K562 (cell line): ENCODE measurements at regions not wholly inside any gene's neighbourhood (a gene's known extent, or its start where the extent isn't known, plus 50 kb on each side); places are given as distances from the start of the nearest gene placed in this dataset.
A peak's percentile ranks its signal among the peaks of the same experiment; 100 is the strongest.

Source experiments
- CCNT2 ChIP-seq: IDR thresholded peaks from 2 replicates; pipeline ENCODE4 v1.6.1; 2011; ENCODE audit warnings: borderline replicate concordance, low read depth, mild to moderate bottlenecking, moderate library complexity, mixed read lengths, low read length; ENCODE audit not compliant: insufficient read length; ENCODE audit errors: extremely low read depth
- FOXO4 ChIP-seq: fragments of 450-650 bp; formaldehyde crosslinking; IDR thresholded peaks from 2 replicates; pipeline ENCODE4 v1.4.0; 2020; ENCODE audit warnings: mild to moderate bottlenecking, moderate library complexity
- JUND ChIP-seq, 2 experiments: IDR thresholded peaks; 2 replicates in 1 of 2; 3 replicates in 1 of 2; pipeline ENCODE4 v1.6.1; 2011; ENCODE audit warnings: borderline replicate concordance in 2 of 2, low read depth in 2 of 2, low read length in 2 of 2, improper control_type of control experiment in 1 of 2, missing biosample characterization in 1 of 2, missing genetic modification characterization in 1 of 2, missing genetic modification reagents in 1 of 2
- KLF13 ChIP-seq: fragments of 450-650 bp; IDR thresholded peaks from 2 replicates; pipeline ENCODE4 v1.6.1; 2016; ENCODE audit warnings: missing genetic modification characterization, low read depth, mild to moderate bottlenecking, missing compliant biosample characterization, moderate library complexity, borderline replicate concordance
- MAZ ChIP-seq, 2 experiments: fragments of 450-650 bp in 1 of 2; sonication (generic) in 1 of 2; formaldehyde crosslinking; IDR thresholded peaks in 1 of 2; conservative IDR thresholded peaks in 1 of 2; 2 replicates each; pipeline versions ENCODE4 v1.4.0 to v1.5.0; 2020; ENCODE audit warnings: mild to moderate bottlenecking in 1 of 2, missing genetic modification reagents in 1 of 2
- NFXL1 ChIP-seq: fragments of 450-650 bp; formaldehyde crosslinking; IDR thresholded peaks from 2 replicates; pipeline ENCODE4 v1.4.0; 2021; ENCODE audit warnings: mild to moderate bottlenecking
- SAP30 ChIP-seq: fragments of 200-600 bp; sonication (generic); IDR thresholded peaks from 2 replicates; pipeline ENCODE4 v1.6.1; 2012; ENCODE audit warnings: borderline replicate concordance, low read depth, mild to moderate bottlenecking, moderate library complexity, low read length, control low read depth, inconsistent platforms; ENCODE audit not compliant: insufficient read depth, poor library complexity, severe bottlenecking
- SMC3 ChIP-seq: conservative IDR thresholded peaks from 2 replicates; pipeline ENCODE4 v1.6.1; 2011; ENCODE audit warnings: low read depth, low read length, improper control_type of control experiment; ENCODE audit not compliant: insufficient read depth
- TCF7 ChIP-seq: sonication (generic); IDR thresholded peaks from 2 replicates; pipeline ENCODE4 v1.6.1; 2016; ENCODE audit warnings: antibody characterized with exemption, borderline replicate concordance
- ZC3H4 ChIP-seq: sonication (generic); formaldehyde crosslinking; IDR thresholded peaks from 2 replicates; pipeline ENCODE4 v1.9.0; 2021; ENCODE audit warnings: missing genetic modification reagents, borderline replicate concordance
- TF ChIP-seq, protein P1 (sequence below), 3 experiments: IDR thresholded peaks in 2 of 3; conservative IDR thresholded peaks in 1 of 3; 2 replicates each; pipeline ENCODE4 v1.5.1; 2011 to 2012; ENCODE audit warnings: low read length in 3 of 3, mild to moderate bottlenecking in 3 of 3, control low read depth in 2 of 3, improper control_type of control experiment in 1 of 3, inconsistent platforms in 1 of 3, low read depth in 1 of 3, mixed read lengths in 1 of 3, moderate library complexity in 1 of 3; ENCODE audit not compliant: insufficient read depth in 2 of 3
- TF ChIP-seq, protein P2 (sequence below), 2 experiments: IDR thresholded peaks; 2 replicates each; pipeline ENCODE4 v1.6.1; 2011; ENCODE audit warnings: borderline replicate concordance in 1 of 2, control low read depth in 1 of 2, low read depth in 1 of 2, low read length in 1 of 2, mild to moderate bottlenecking in 1 of 2, mixed read lengths in 1 of 2, moderate library complexity in 1 of 2; ENCODE audit not compliant: insufficient read depth in 1 of 2, insufficient read length in 1 of 2, poor library complexity in 1 of 2, severe bottlenecking in 1 of 2; ENCODE audit errors: extremely low read depth in 1 of 2
- TF ChIP-seq, protein P3 (sequence below): sonication (generic); formaldehyde crosslinking; IDR thresholded peaks from 2 replicates; pipeline ENCODE4 v1.8.0; 2023; ENCODE audit warnings: missing genetic modification reagents, mild to moderate bottlenecking, borderline replicate concordance

DNA sequence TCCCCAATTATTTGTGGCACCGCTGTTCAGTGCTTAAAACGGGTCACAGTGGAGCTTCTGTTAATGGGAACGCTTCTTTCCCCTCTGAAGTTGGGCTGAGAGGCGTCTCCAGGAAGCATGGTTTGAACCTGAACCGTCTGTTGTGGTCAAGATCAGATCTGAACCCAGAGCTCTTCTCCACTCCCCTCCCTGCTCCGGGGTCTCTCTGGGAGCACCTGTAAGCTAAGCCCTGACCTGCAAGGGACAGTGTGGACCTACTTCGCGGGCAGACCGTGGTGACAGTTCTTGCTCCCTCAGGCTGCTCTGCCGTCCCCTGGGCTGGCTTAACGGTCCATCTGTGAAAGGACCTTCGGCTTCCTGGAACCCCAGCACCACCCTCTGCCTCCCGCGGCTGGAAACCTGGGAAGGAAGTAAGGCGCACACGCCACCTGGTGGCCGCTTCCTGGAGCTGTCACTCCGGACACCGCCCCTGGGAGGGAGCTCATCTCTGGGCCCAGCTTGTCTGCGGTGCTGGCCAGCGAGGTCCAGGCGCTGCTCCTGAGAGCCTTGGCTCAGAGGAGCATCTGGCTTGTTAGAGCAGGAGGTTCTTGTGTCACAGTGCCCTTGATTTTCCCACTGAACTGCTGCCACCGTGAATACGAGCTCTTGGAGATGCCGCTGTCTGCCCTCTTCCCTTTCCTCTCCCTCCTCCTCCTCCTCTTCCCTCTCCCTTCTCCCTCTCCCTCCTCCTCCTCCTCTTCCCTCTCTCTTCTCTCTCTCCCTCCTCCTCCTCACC, 518.5 kb upstream of the EEF2KMT start (continued):
- 0 out of 2 replicates have a peak, but pooled peaks have one; percentile 12 for TF ChIP-seq JUND (IDR thresholded peaks at IDR 0.05; ENCODE audit: borderline replicate concordance, low read depth, low read length)
- TF ChIP-seq JUND (tag; IDR thresholded peaks at IDR 0.05; ENCODE audit: borderline replicate concordance, low read depth, low read length): no peak; the same call in 2 of the 3 replicates
- peak in 1 of 2 experiments; percentile 58; a peak in 1 of 4 replicates for TF ChIP-seq MAZ (CRISPR knock-in tag; conservative IDR thresholded peaks at IDR 0.05 in 1 of 2, IDR thresholded peaks at IDR 0.05 in 1 of 2)
- no peak for TF ChIP-seq NFXL1 (CRISPR knock-in tag)
- TF ChIP-seq, protein P1, sequence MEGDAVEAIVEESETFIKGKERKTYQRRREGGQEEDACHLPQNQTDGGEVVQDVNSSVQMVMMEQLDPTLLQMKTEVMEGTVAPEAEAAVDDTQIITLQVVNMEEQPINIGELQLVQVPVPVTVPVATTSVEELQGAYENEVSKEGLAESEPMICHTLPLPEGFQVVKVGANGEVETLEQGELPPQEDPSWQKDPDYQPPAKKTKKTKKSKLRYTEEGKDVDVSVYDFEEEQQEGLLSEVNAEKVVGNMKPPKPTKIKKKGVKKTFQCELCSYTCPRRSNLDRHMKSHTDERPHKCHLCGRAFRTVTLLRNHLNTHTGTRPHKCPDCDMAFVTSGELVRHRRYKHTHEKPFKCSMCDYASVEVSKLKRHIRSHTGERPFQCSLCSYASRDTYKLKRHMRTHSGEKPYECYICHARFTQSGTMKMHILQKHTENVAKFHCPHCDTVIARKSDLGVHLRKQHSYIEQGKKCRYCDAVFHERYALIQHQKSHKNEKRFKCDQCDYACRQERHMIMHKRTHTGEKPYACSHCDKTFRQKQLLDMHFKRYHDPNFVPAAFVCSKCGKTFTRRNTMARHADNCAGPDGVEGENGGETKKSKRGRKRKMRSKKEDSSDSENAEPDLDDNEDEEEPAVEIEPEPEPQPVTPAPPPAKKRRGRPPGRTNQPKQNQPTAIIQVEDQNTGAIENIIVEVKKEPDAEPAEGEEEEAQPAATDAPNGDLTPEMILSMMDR (IDR thresholded peaks at IDR 0.05 in 2 of 3, conservative IDR thresholded peaks at IDR 0.05 in 1 of 3; ENCODE audit: insufficient read depth in 2 of 3, low read depth in 1 of 3, low read length in 3 of 3): peak; percentile 86 to 92 (median 87)
- peak; percentile 75 for TF ChIP-seq SMC3
- no peak for TF ChIP-seq TCF7
- TF ChIP-seq, protein P2, sequence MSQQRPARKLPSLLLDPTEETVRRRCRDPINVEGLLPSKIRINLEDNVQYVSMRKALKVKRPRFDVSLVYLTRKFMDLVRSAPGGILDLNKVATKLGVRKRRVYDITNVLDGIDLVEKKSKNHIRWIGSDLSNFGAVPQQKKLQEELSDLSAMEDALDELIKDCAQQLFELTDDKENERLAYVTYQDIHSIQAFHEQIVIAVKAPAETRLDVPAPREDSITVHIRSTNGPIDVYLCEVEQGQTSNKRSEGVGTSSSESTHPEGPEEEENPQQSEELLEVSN (IDR thresholded peaks at IDR 0.05; ENCODE audit: borderline replicate concordance in 1 of 2, extremely low read depth in 1 of 2, insufficient read depth in 1 of 2, insufficient read length in 1 of 2, low read depth in 1 of 2, low read length in 1 of 2, poor library complexity in 1 of 2, severe bottlenecking in 1 of 2): peak in 1 of 2 experiments; percentile 30
- no peak for TF ChIP-seq KLF13 (tag)
- TF ChIP-seq ZC3H4: no peak
- no peak for TF ChIP-seq FOXO4 (CRISPR knock-in tag)
- TF ChIP-seq, protein P3, sequence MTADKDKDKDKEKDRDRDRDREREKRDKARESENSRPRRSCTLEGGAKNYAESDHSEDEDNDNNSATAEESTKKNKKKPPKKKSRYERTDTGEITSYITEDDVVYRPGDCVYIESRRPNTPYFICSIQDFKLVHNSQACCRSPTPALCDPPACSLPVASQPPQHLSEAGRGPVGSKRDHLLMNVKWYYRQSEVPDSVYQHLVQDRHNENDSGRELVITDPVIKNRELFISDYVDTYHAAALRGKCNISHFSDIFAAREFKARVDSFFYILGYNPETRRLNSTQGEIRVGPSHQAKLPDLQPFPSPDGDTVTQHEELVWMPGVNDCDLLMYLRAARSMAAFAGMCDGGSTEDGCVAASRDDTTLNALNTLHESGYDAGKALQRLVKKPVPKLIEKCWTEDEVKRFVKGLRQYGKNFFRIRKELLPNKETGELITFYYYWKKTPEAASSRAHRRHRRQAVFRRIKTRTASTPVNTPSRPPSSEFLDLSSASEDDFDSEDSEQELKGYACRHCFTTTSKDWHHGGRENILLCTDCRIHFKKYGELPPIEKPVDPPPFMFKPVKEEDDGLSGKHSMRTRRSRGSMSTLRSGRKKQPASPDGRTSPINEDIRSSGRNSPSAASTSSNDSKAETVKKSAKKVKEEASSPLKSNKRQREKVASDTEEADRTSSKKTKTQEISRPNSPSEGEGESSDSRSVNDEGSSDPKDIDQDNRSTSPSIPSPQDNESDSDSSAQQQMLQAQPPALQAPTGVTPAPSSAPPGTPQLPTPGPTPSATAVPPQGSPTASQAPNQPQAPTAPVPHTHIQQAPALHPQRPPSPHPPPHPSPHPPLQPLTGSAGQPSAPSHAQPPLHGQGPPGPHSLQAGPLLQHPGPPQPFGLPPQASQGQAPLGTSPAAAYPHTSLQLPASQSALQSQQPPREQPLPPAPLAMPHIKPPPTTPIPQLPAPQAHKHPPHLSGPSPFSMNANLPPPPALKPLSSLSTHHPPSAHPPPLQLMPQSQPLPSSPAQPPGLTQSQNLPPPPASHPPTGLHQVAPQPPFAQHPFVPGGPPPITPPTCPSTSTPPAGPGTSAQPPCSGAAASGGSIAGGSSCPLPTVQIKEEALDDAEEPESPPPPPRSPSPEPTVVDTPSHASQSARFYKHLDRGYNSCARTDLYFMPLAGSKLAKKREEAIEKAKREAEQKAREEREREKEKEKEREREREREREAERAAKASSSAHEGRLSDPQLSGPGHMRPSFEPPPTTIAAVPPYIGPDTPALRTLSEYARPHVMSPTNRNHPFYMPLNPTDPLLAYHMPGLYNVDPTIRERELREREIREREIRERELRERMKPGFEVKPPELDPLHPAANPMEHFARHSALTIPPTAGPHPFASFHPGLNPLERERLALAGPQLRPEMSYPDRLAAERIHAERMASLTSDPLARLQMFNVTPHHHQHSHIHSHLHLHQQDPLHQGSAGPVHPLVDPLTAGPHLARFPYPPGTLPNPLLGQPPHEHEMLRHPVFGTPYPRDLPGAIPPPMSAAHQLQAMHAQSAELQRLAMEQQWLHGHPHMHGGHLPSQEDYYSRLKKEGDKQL (CRISPR knock-in tag): no peak
- no peak for TF ChIP-seq SAP30
- TF ChIP-seq CCNT2: no peak
